ENCODE measurements at regions not wholly inside any gene's neighbourhood (a gene's known extent, or its start where the extent isn't known, plus 50 kb on each side); places are given as distances from the start of the nearest gene placed in this dataset.

- TF ChIP-seq, protein P1, sequence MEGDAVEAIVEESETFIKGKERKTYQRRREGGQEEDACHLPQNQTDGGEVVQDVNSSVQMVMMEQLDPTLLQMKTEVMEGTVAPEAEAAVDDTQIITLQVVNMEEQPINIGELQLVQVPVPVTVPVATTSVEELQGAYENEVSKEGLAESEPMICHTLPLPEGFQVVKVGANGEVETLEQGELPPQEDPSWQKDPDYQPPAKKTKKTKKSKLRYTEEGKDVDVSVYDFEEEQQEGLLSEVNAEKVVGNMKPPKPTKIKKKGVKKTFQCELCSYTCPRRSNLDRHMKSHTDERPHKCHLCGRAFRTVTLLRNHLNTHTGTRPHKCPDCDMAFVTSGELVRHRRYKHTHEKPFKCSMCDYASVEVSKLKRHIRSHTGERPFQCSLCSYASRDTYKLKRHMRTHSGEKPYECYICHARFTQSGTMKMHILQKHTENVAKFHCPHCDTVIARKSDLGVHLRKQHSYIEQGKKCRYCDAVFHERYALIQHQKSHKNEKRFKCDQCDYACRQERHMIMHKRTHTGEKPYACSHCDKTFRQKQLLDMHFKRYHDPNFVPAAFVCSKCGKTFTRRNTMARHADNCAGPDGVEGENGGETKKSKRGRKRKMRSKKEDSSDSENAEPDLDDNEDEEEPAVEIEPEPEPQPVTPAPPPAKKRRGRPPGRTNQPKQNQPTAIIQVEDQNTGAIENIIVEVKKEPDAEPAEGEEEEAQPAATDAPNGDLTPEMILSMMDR (conservative IDR thresholded peaks at IDR 0.05; ENCODE audit: low read length), result no peak
- no peak for TF ChIP-seq EZH2phosphoT487 (IDR thresholded peaks at IDR 0.05; ENCODE audit: borderline replicate concordance, low read depth, low read length)
These were observed 491.5 kb upstream of the MDFIC2 start for GRCh38 chr3:70803891-70804290.

All from OCI-LY7 (cell line).